ENCODE measurements at regions not wholly inside any gene's neighbourhood (a gene's known extent, or its start where the extent isn't known, plus 50 kb on each side); places are given as distances from the start of the nearest gene placed in this dataset.

DNA sequence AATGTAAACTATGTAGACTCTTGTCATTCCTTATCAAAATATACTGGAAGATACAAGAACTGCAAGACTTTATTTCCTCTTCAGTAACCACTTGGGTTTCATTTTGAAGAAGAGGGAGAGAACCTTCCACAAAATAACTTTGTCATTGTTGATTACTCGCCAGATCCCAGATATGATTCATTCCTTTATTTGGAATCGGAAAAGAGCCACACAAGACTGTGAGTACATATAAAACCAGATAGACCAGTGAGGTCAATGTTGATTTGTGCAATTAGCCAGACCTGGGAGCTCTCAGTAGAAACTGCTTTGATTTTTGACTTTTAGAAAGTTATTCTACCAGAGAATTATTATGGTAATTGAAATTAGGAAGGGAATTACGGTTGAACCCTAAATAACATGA lies 146.1 kb downstream of the TMEM167A start:
- ATAC-seq (no peak), DNase-seq (no peak)
- Mint-ChIP-seq H3K27ac (no peak overlapping the region), H3K27me3 (no peaks in the 10 kb centered on the region), H3K36me3 (ENCODE audit: low read depth) (no peaks in the 10 kb centered on the region), H3K9me3 (no peaks in the 10 kb centered on the region), H3K4me3 (no peak overlapping the region), H3K4me1 (ENCODE audit: low read depth) (no peaks in the 10 kb centered on the region)
- TF ChIP-seq CTCF (IDR thresholded peaks at IDR 0.05), result no peak
- ChIA-PET CTCF (no interaction called here), POLR2A (no interaction called here)
- intact Hi-C loops (cut with micrococcal nuclease), result no loop called here

DNA sequence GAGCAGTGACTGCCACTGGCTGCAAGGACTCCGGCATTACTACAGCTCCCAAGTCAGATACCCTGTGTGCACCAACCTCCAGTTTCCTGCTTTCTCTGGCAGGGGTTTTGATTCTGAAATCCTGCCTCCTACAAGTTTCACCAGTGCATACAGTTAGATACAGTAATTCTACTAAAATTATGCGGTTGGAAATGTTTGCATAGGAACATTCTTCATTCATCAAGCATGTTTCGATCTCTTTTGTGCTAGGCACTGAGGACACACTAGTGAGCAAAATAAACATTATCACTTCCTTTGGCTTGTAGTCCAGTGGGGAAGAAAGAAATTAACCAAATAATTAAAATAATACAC lies 152.2 kb downstream of the TMEM167A start:
- Mint-ChIP-seq H3K4me3 (no peak overlapping the region), H3K27me3 (no peaks in the 10 kb centered on the region), H3K4me1 (ENCODE audit: low read depth) (no peaks in the 10 kb centered on the region), H3K9me3 (no peaks in the 10 kb centered on the region), H3K27ac (no peak overlapping the region), H3K36me3 (ENCODE audit: low read depth) (no peaks in the 10 kb centered on the region)
- no peak for TF ChIP-seq CTCF (IDR thresholded peaks at IDR 0.05)
- intact Hi-C loops (cut with micrococcal nuclease), result no loop called here
- ATAC-seq (no peak), DNase-seq (no peak)
- POLR2A ChIA-PET, result no interaction called here
- CTCF ChIA-PET, result interaction anchor here (1.0 kb wide), 1 partner anchor 418 kb away, joined by 3 read pairs; no protein-coding TSS in a partner anchor

GRCh38 chr5:82924226-82925060 lies 152.8 kb downstream of the TMEM167A start:
- H3K9me3 Mint-ChIP-seq, result no peaks in the 10 kb centered on the region
- no peak for DNase-seq
- no peaks in the 10 kb centered on the region for H3K36me3 Mint-ChIP-seq (ENCODE audit: low read depth)
- intact Hi-C loops (cut with micrococcal nuclease), result no loop called here
- H3K27me3 Mint-ChIP-seq, result no peaks in the 10 kb centered on the region
- no peak overlapping the region for H3K4me3 Mint-ChIP-seq
- CTCF ChIA-PET, result interaction anchor here (1.0 kb wide), 1 partner anchor 419 kb away, joined by 3 read pairs; no protein-coding TSS in a partner anchor
- TF ChIP-seq CTCF (IDR thresholded peaks at IDR 0.05), result no peak
- POLR2A ChIA-PET, result no interaction called here
- no peaks in the 10 kb centered on the region for H3K4me1 Mint-ChIP-seq (ENCODE audit: low read depth)
- H3K27ac Mint-ChIP-seq, result no peak overlapping the region
- no peak for ATAC-seq

DNA sequence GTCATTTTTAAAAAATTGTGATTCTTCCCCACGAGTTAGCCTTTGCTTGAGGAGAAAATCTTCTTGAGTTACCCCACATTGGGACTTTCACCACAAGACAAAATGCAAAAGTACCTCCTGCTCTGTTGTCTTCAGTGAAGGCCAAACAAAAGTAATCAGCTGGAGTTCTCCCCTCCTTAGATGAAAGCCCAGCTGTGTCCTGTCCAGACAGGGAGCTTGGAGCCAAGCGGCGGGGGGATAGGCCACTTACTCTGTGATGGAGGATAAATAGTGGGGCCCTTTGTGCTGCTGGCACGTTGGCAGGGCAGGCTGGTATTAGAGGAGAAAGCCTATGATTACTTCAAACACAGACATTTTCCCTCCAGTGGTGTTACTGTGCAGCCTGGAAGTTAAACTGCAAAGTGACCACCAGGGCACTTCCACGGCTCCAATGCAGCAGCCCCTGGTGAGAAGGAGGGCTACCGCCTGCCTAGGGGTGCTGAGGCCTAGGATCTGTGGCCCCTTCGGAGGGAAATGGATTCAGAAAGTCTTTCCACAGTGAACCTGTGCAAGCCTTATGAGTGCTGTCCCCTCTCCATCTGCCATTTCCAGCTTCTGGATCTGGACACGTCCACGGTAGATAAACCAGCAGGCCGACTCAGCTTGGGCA lies 155.0 kb downstream of the TMEM167A start:
- intact Hi-C loops (cut with micrococcal nuclease), result no loop called here
- Mint-ChIP-seq H3K4me1 (ENCODE audit: low read depth) (no peaks in the 10 kb centered on the region), H3K4me3 (no peak overlapping the region), H3K36me3 (ENCODE audit: low read depth) (no peaks in the 10 kb centered on the region), H3K27me3 (no peaks in the 10 kb centered on the region), H3K9me3 (peaks cover 1% of the 10 kb centered on the region), H3K27ac (no peak overlapping the region)
- DNase-seq (no peak), ATAC-seq (no peak)
- no peak for TF ChIP-seq CTCF (IDR thresholded peaks at IDR 0.05)
- ChIA-PET CTCF (no interaction called here), POLR2A (no interaction called here)

GRCh38 chr5:82918311-82919031 lies 158.7 kb downstream of the TMEM167A start:
- H3K27ac Mint-ChIP-seq, result no peak overlapping the region
- no peak for TF ChIP-seq CTCF (IDR thresholded peaks at IDR 0.05)
- H3K27me3 Mint-ChIP-seq, result no peaks in the 10 kb centered on the region
- ChIA-PET CTCF (interaction anchor here (0.7 kb wide), 1 partner anchor 277 kb away, joined by 3 read pairs; no protein-coding TSS in a partner anchor), POLR2A (no interaction called here)
- no peak overlapping the region for H3K4me3 Mint-ChIP-seq
- no peaks in the 10 kb centered on the region for H3K4me1 Mint-ChIP-seq (ENCODE audit: low read depth)
- no peak for ATAC-seq
- intact Hi-C loops (cut with micrococcal nuclease), result no loop called here
- H3K36me3 Mint-ChIP-seq (ENCODE audit: low read depth), result peaks cover 3% of the 10 kb centered on the region
- peaks cover 19% of the 10 kb centered on the region for H3K9me3 Mint-ChIP-seq
- no peak for DNase-seq
